SK-N-SH (cell line): ENCODE measurements at regions not wholly inside any gene's neighbourhood (a gene's known extent, or its start where the extent isn't known, plus 50 kb on each side); places are given as distances from the start of the nearest gene placed in this dataset.

Experiments
- CTCF ChIA-PET: fragments of 300-600, 350-600 bp; formaldehyde crosslinking; extraction: SDS; loops from one replicate; lab custom pipeline; 2021; lab: Yijun Ruan, JAX
- POLR2A ChIA-PET: fragments of 350-600 bp; sonication (Branson Sonifier 250); formaldehyde crosslinking; extraction: SDS; loops from one replicate; lab custom pipeline; 2020; ENCODE audit warnings: antibody characterized with exemption, inconsistent platforms; lab: Yijun Ruan, JAX
- DNase-seq: peaks from one replicate; pipeline ENCODE4 v3.0.0; 2012
- H2AFZ ChIP-seq: fragments of 200-600 bp; sonication (generic); 2 replicates; pipeline ENCODE4 v1.8.1; 2016; ENCODE audit warnings: antibody characterized with exemption, mild to moderate bottlenecking, low read depth
- H3F3A ChIP-seq: fragments of 200-600 bp; sonication (generic); replicated peaks from 2 replicates; pipeline ENCODE3; 2016; ENCODE audit warnings: antibody characterized with exemption, mild to moderate bottlenecking; ENCODE audit not compliant: insufficient read depth
- H3K27ac ChIP-seq, 2 experiments: fragments of 200-500 bp in 1 of 2; fragments of 200-600 bp in 1 of 2; sonication (Bioruptor generic) in 1 of 2; sonication (generic), shearing (Covaris generic) in 1 of 2; 2 replicates each; pipeline versions ENCODE4 v1.5.1 to v1.6.1; 2014 to 2016; ENCODE audit warnings: low read depth in 2 of 2, inconsistent platforms in 1 of 2, low read length in 1 of 2, mild to moderate bottlenecking in 1 of 2, mixed read lengths in 1 of 2
- H3K27me3 ChIP-seq: fragments of 200-600 bp; sonication (generic), shearing (Covaris generic); 2 replicates; pipeline ENCODE4 v1.6.1; 2016; ENCODE audit warnings: mixed run types; ENCODE audit not compliant: insufficient read depth
- H3K36me3 ChIP-seq, 2 experiments: fragments of 200-500 bp in 1 of 2; fragments of 200-600 bp in 1 of 2; sonication (Bioruptor generic) in 1 of 2; sonication (generic) in 1 of 2; replicated peaks in 1 of 2; 2 replicates each; pipeline versions ENCODE3 to v1.5.1; 2014 to 2016; ENCODE audit warnings: low read length in 1 of 2, mild to moderate bottlenecking in 1 of 2; ENCODE audit not compliant: insufficient read depth in 2 of 2, control insufficient read depth in 1 of 2
- H3K4me1 ChIP-seq, 2 experiments: fragments of 200-500 bp in 1 of 2; fragments of 200-600 bp in 1 of 2; sonication (Bioruptor generic) in 1 of 2; sonication (generic), shearing (Covaris generic) in 1 of 2; 2 replicates each; pipeline versions ENCODE4 v1.5.1 to v1.6.1; 2014 to 2016; ENCODE audit warnings: low read depth in 1 of 2, low read length in 1 of 2, mixed run types in 1 of 2; ENCODE audit not compliant: insufficient read depth in 2 of 2, control insufficient read depth in 1 of 2
- H3K4me2 ChIP-seq: fragments of 200-600 bp; sonication (generic), shearing (Covaris generic); 2 replicates; pipeline ENCODE4 v1.6.1; 2017; ENCODE audit warnings: mixed run types
- H3K4me3 ChIP-seq, 2 experiments: fragments of 200-500 bp in 1 of 2; fragments of 200-600 bp in 1 of 2; sonication (Bioruptor generic) in 1 of 2; sonication (generic), shearing (Covaris generic) in 1 of 2; 2 replicates each; pipeline versions ENCODE4 v1.5.1 to v1.8.1; 2014 to 2016; ENCODE audit warnings: low read depth in 2 of 2, inconsistent platforms in 1 of 2, low read length in 1 of 2, mild to moderate bottlenecking in 1 of 2, mixed read lengths in 1 of 2, moderate library complexity in 1 of 2
- H3K79me2 ChIP-seq: fragments of 200-600 bp; sonication (generic); 2 replicates; pipeline ENCODE4 v1.8.1; 2017; ENCODE audit warnings: mild to moderate bottlenecking; ENCODE audit not compliant: insufficient read depth
- H3K9ac ChIP-seq: fragments of 200-600 bp; sonication (generic); 2 replicates; pipeline ENCODE4 v1.6.1; 2017; ENCODE audit warnings: mixed run types
- H3K9me2 ChIP-seq: fragments of 200-600 bp; sonication (generic); 2 replicates; pipeline ENCODE4 v1.6.1; 2017; ENCODE audit warnings: mixed run types
- H3K9me3 ChIP-seq: fragments of 200-600 bp; sonication (generic); 2 replicates; pipeline ENCODE4 v1.6.1; 2017; ENCODE audit warnings: mixed run types, mild to moderate bottlenecking, moderate library complexity
- H4K20me1 ChIP-seq: fragments of 200-600 bp; sonication (generic); 2 replicates; pipeline ENCODE4 v1.6.1; 2017; ENCODE audit warnings: mild to moderate bottlenecking, mixed run types; ENCODE audit not compliant: insufficient read depth
- ELF1 ChIP-seq: IDR thresholded peaks from 2 replicates; pipeline ENCODE4 v1.4.0; 2012
- FOSL2 ChIP-seq: IDR thresholded peaks from 2 replicates; pipeline ENCODE4 v1.4.0; 2012; ENCODE audit warnings: low read depth, mild to moderate bottlenecking, moderate library complexity, borderline replicate concordance
- FOXJ3 ChIP-seq: sonication (generic); formaldehyde crosslinking; IDR thresholded peaks from 2 replicates; pipeline ENCODE4 v1.5.1; 2020; ENCODE audit warnings: mild to moderate bottlenecking, missing genetic modification reagents
- GATA2 ChIP-seq: sonication (generic); formaldehyde crosslinking; IDR thresholded peaks from 2 replicates; pipeline ENCODE4 v1.5.0; 2020; ENCODE audit warnings: mild to moderate bottlenecking, missing genetic modification reagents
- JUND ChIP-seq: IDR thresholded peaks from 2 replicates; pipeline ENCODE4 v1.4.0; 2012
- NFIC ChIP-seq: IDR thresholded peaks from 2 replicates; pipeline ENCODE4 v1.4.0; 2012; ENCODE audit warnings: borderline replicate concordance
- POLR2AphosphoS5 ChIP-seq: IDR thresholded peaks from 2 replicates; pipeline ENCODE4 v1.6.1; 2012; ENCODE audit warnings: low read depth, low read length
- RAD21 ChIP-seq: IDR thresholded peaks from 2 replicates; pipeline ENCODE4 v1.6.1; 2012; ENCODE audit warnings: mild to moderate bottlenecking, low read length
- RCOR1 ChIP-seq: fragments of 150-350 bp; IDR thresholded peaks from 2 replicates; pipeline ENCODE4 v1.6.1; 2017; ENCODE audit warnings: antibody characterized with exemption, low read length
- RXRA ChIP-seq: IDR thresholded peaks from 2 replicates; pipeline ENCODE4 v1.4.0; 2012; ENCODE audit warnings: low read depth, mild to moderate bottlenecking, borderline replicate concordance
- SIN3A ChIP-seq: IDR thresholded peaks from 2 replicates; pipeline ENCODE4 v1.6.1; 2012; ENCODE audit warnings: low read depth, mild to moderate bottlenecking, low read length, moderate library complexity, borderline replicate concordance
- TAF1 ChIP-seq: IDR thresholded peaks from 2 replicates; pipeline ENCODE4 v1.6.1; 2012; ENCODE audit warnings: low read depth, mild to moderate bottlenecking, low read length, moderate library complexity, borderline replicate concordance
- WGBS: methylation state at CpG from one replicate; pipeline ENCODE4 v1.1.6; 2017; ENCODE audit warnings: low lambda C conversion rate; 5-methylcytosine and 5-hydroxymethylcytosine counted together
- TF ChIP-seq, protein P1 (sequence below): fragments of 200-600 bp; sonication (generic); IDR thresholded peaks from 2 replicates; pipeline ENCODE4 v1.6.1; 2017; ENCODE audit warnings: antibody characterized with exemption, mild to moderate bottlenecking, moderate library complexity
- TF ChIP-seq, protein P2 (sequence below): IDR thresholded peaks from 2 replicates; pipeline ENCODE4 v1.4.0; 2012; ENCODE audit warnings: low read depth, borderline replicate concordance
- TF ChIP-seq, protein P3 (sequence below): IDR thresholded peaks from 2 replicates; pipeline ENCODE4 v1.6.1; 2012; ENCODE audit warnings: mild to moderate bottlenecking, low read depth, low read length, moderate library complexity
- TF ChIP-seq, protein P4 (sequence below): IDR thresholded peaks from 2 replicates; pipeline ENCODE4; 2012
- TF ChIP-seq, protein P5 (sequence below): fragments of 150-350 bp; IDR thresholded peaks from 2 replicates; pipeline ENCODE4 v1.6.1; 2017; ENCODE audit warnings: antibody characterized with exemption, low read length, low read depth, borderline replicate concordance

DNA sequence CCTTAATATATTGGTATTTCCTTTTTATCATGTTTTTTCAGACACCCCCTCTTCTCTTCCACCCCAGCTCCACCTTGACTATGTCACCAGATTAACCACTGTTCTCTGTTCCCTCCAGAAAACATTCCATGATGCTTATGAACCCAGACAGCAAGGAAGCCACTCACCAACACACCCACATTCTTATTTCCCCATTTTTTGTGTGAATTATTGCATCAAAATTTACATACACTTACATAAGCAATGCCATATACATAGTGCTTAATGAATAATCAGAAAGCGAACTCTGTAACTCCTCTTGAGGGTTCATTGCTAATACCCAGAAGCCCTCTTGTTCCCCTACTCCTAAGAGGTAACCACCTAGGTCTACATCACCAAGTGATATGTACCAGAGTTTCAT lies 182.3 kb upstream of the CDYL start:
- no peaks in the 10 kb centered on the region for H3K79me2 ChIP-seq
- DNase-seq, result no peak
- no peak overlapping the region for H2AFZ ChIP-seq
- TF ChIP-seq, protein P1, sequence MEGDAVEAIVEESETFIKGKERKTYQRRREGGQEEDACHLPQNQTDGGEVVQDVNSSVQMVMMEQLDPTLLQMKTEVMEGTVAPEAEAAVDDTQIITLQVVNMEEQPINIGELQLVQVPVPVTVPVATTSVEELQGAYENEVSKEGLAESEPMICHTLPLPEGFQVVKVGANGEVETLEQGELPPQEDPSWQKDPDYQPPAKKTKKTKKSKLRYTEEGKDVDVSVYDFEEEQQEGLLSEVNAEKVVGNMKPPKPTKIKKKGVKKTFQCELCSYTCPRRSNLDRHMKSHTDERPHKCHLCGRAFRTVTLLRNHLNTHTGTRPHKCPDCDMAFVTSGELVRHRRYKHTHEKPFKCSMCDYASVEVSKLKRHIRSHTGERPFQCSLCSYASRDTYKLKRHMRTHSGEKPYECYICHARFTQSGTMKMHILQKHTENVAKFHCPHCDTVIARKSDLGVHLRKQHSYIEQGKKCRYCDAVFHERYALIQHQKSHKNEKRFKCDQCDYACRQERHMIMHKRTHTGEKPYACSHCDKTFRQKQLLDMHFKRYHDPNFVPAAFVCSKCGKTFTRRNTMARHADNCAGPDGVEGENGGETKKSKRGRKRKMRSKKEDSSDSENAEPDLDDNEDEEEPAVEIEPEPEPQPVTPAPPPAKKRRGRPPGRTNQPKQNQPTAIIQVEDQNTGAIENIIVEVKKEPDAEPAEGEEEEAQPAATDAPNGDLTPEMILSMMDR, result no peak
- TF ChIP-seq RXRA, result no peak
- TF ChIP-seq FOXJ3 (CRISPR knock-in tag), result no peak
- TF ChIP-seq, protein P2, sequence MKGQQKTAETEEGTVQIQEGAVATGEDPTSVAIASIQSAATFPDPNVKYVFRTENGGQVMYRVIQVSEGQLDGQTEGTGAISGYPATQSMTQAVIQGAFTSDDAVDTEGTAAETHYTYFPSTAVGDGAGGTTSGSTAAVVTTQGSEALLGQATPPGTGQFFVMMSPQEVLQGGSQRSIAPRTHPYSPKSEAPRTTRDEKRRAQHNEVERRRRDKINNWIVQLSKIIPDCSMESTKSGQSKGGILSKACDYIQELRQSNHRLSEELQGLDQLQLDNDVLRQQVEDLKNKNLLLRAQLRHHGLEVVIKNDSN, result no peak
- TF ChIP-seq RAD21, result no peak
- no peak for TF ChIP-seq JUND
- no peak for TF ChIP-seq GATA2 (CRISPR knock-in tag)
- no peak for TF ChIP-seq RCOR1
- TF ChIP-seq SIN3A, result no peak
- TF ChIP-seq, protein P3, sequence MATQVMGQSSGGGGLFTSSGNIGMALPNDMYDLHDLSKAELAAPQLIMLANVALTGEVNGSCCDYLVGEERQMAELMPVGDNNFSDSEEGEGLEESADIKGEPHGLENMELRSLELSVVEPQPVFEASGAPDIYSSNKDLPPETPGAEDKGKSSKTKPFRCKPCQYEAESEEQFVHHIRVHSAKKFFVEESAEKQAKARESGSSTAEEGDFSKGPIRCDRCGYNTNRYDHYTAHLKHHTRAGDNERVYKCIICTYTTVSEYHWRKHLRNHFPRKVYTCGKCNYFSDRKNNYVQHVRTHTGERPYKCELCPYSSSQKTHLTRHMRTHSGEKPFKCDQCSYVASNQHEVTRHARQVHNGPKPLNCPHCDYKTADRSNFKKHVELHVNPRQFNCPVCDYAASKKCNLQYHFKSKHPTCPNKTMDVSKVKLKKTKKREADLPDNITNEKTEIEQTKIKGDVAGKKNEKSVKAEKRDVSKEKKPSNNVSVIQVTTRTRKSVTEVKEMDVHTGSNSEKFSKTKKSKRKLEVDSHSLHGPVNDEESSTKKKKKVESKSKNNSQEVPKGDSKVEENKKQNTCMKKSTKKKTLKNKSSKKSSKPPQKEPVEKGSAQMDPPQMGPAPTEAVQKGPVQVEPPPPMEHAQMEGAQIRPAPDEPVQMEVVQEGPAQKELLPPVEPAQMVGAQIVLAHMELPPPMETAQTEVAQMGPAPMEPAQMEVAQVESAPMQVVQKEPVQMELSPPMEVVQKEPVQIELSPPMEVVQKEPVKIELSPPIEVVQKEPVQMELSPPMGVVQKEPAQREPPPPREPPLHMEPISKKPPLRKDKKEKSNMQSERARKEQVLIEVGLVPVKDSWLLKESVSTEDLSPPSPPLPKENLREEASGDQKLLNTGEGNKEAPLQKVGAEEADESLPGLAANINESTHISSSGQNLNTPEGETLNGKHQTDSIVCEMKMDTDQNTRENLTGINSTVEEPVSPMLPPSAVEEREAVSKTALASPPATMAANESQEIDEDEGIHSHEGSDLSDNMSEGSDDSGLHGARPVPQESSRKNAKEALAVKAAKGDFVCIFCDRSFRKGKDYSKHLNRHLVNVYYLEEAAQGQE, result no peak
- H3K27ac ChIP-seq, result no peak overlapping the region
- WGBS, result 0% methylated on average over 1 of the region's 1 CpG
- H3K4me2 ChIP-seq, result no peak overlapping the region
- no peaks in the 10 kb centered on the region for H3K36me3 ChIP-seq
- no peak overlapping the region for H3K9ac ChIP-seq
- ChIA-PET CTCF (no interaction called here), POLR2A (no interaction called here)
- no peaks in the 10 kb centered on the region for H3K9me3 ChIP-seq
- no peaks in the 10 kb centered on the region; the same call in 1 of the 2 replicates for H3K27me3 ChIP-seq
- H3K9me2 ChIP-seq, result no peaks in the 10 kb centered on the region
- no peaks in the 10 kb centered on the region for H4K20me1 ChIP-seq
- H3K4me1 ChIP-seq, result no peaks in the 10 kb centered on the region
- H3K4me3 ChIP-seq, result no peak overlapping the region
- H3F3A ChIP-seq, result peaks cover 3% of the 10 kb centered on the region

DNA sequence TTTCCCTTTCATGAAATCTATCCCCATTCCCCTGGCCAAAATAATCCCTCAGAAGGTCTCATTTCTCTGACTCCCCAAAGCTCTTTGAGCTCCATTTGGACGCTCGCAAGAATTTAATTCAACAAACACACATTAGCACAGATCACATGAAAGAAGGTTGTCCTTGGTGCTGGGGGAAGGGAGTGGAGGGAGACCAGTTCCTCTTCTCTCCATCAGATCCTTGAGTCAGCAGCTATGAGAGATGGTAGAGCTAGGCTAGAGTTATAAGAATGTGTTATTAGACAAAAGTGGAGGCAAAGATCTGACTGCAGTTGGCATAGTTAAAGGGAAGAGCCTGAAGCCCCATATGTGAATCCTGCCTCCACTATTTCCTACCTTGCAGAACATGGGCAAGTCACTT lies 184.2 kb upstream of the CDYL start:
- Histone ChIP-seq H3K4me2 (no peak overlapping the region), H3K9me3 (no peaks in the 10 kb centered on the region), H3K4me1 (no peaks in the 10 kb centered on the region), H4K20me1 (no peaks in the 10 kb centered on the region), H2AFZ (no peak overlapping the region), H3K27me3 (no peaks in the 10 kb centered on the region; the same call in 1 of the 2 replicates), H3K9me2 (no peaks in the 10 kb centered on the region), H3K79me2 (no peaks in the 10 kb centered on the region), H3F3A (no peaks in the 10 kb centered on the region), H3K36me3 (no peaks in the 10 kb centered on the region), H3K4me3 (no peak overlapping the region), H3K9ac (no peak overlapping the region), H3K27ac (no peak overlapping the region)
- TF ChIP-seq NFIC (no peak), RAD21 (no peak), TAF1 (no peak), ELF1 (no peak), RXRA (no peak), FOSL2 (no peak), POLR2AphosphoS5 (no peak)
- TF ChIP-seq, protein P4, sequence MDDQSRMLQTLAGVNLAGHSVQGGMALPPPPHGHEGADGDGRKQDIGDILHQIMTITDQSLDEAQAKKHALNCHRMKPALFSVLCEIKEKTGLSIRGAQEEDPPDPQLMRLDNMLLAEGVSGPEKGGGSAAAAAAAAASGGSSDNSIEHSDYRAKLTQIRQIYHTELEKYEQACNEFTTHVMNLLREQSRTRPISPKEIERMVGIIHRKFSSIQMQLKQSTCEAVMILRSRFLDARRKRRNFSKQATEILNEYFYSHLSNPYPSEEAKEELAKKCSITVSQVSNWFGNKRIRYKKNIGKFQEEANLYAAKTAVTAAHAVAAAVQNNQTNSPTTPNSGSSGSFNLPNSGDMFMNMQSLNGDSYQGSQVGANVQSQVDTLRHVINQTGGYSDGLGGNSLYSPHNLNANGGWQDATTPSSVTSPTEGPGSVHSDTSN, result no peak
- TF ChIP-seq, protein P5, sequence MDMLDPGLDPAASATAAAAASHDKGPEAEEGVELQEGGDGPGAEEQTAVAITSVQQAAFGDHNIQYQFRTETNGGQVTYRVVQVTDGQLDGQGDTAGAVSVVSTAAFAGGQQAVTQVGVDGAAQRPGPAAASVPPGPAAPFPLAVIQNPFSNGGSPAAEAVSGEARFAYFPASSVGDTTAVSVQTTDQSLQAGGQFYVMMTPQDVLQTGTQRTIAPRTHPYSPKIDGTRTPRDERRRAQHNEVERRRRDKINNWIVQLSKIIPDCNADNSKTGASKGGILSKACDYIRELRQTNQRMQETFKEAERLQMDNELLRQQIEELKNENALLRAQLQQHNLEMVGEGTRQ, result no peak
- DNase-seq, result no peak
- POLR2A ChIA-PET, result no interaction called here
- CTCF ChIA-PET, result interaction anchor here (0.7 kb wide), 1 partner anchor 14 kb away, joined by 5 read pairs; no protein-coding TSS in a partner anchor
- WGBS, result 27% methylated on average over 2 of the region's 2 CpGs
